K562 (cell line): ENCODE measurements at regions not wholly inside any gene's neighbourhood (a gene's known extent, or its start where the extent isn't known, plus 50 kb on each side); places are given as distances from the start of the nearest gene placed in this dataset.
A peak's percentile ranks its signal among the peaks of the same experiment; 100 is the strongest.

ENCODE experiments used
- ATAC-seq: fragments of 200-7000 bp; cut with Tn5 transposase; 3 replicates; pipeline ENCODE4 v1.9.1; 2020; ENCODE audit warnings: moderate library complexity
- BruUV-seq: library from RNA; stranded (reverse); fragments of 400-500 nt; replicated peaks from 2 replicates; lab custom pipeline; 2021; lab: Mats Ljungman, UMichigan
- CTCF ChIA-PET: fragments of 300-600 bp; formaldehyde crosslinking; extraction: SDS; loops from one replicate; lab custom pipeline; 2021; ENCODE audit warnings: low intra/inter-chr PET ratio; lab: Yijun Ruan, JAX
- POLR2A ChIA-PET: fragments of 300-600, 350-650 bp; sonication (Branson Sonifier 250); formaldehyde crosslinking; extraction: SDS; loops from one replicate; lab custom pipeline; 2021; ENCODE audit warnings: antibody characterized with exemption, inconsistent platforms; lab: Yijun Ruan, JAX
- DNase-seq, 4 experiments: peaks; one replicate each; pipeline versions ENCODE4 v3.0.0 to v3.0.0-alpha.2; 2011 to 2018; ENCODE audit warnings: low spot score in 3 of 4, mixed read lengths in 3 of 4; ENCODE audit errors: extremely low read depth in 1 of 4
- FAIRE-seq: peaks from 2 replicates; lab custom pipeline; 2011; peaks lifted over from hg19 to GRCh38; lab: Jason Lieb, UNC
- H2AFZ ChIP-seq: 2 replicates; pipeline ENCODE4 v1.6.0; 2011; ENCODE audit warnings: low read depth, low read length, control low read depth, inconsistent platforms
- H3K27ac ChIP-seq: fragments of 200-600 bp; 3 replicates; pipeline ENCODE4 v1.8.0; 2011; ENCODE audit warnings: low read depth, mild to moderate bottlenecking, control low read depth, inconsistent platforms, low read length, moderate library complexity, mixed read lengths; ENCODE audit errors: extremely low read depth
- H3K27me3 ChIP-seq, 2 experiments: fragments of 300-600 bp in 1 of 2; 2 replicates in 1 of 2; 3 replicates in 1 of 2; pipeline versions ENCODE4 v1.6.0 to v1.8.0; 2011; ENCODE audit warnings: inconsistent platforms in 2 of 2, low read length in 2 of 2, mild to moderate bottlenecking in 1 of 2, mixed read lengths in 1 of 2, moderate library complexity in 1 of 2; ENCODE audit not compliant: control insufficient read depth in 2 of 2, insufficient read depth in 2 of 2
- H3K36me3 ChIP-seq: fragments of 300-600 bp; 3 replicates; pipeline ENCODE4 v1.8.0; 2011; ENCODE audit warnings: mild to moderate bottlenecking, low read length, inconsistent platforms; ENCODE audit not compliant: control insufficient read depth, insufficient read depth
- H3K4me1 ChIP-seq, 2 experiments: fragments of 200-600 bp in 1 of 2; replicated peaks in 1 of 2; 2 replicates in 1 of 2; 3 replicates in 1 of 2; pipeline versions ENCODE4 v1.5.1 to v1.8.0; 2011; ENCODE audit warnings: inconsistent platforms in 2 of 2, low read length in 2 of 2, mild to moderate bottlenecking in 1 of 2, mixed read lengths in 1 of 2, moderate library complexity in 1 of 2; ENCODE audit not compliant: control insufficient read depth in 2 of 2, insufficient read depth in 2 of 2
- H3K4me2 ChIP-seq: 2 replicates; pipeline ENCODE4 v1.6.1; 2011; ENCODE audit warnings: low read length, control low read depth, inconsistent platforms, mixed read lengths; ENCODE audit not compliant: insufficient read depth
- H3K4me3 ChIP-seq: fragments of 200-600 bp; sonication (generic), shearing (Covaris generic); 2 replicates; pipeline ENCODE4 v1.5.1; 2016; ENCODE audit warnings: control low read depth, inconsistent platforms
- H3K79me2 ChIP-seq: fragments of 200-600 bp; 3 replicates; pipeline ENCODE4 v1.8.0; 2011; ENCODE audit warnings: low read length, inconsistent platforms; ENCODE audit not compliant: control insufficient read depth, insufficient read depth
- H3K9ac ChIP-seq, 2 experiments: 2 replicates each; pipeline versions ENCODE4 v1.6.0 to v1.6.1; 2011; ENCODE audit warnings: low read depth in 2 of 2, low read length in 2 of 2, control low read depth in 1 of 2, inconsistent platforms in 1 of 2, mild to moderate bottlenecking in 1 of 2, mixed read lengths in 1 of 2; ENCODE audit not compliant: insufficient read depth in 1 of 2
- H3K9me1 ChIP-seq: one replicate; pipeline ENCODE4 v1.6.0; 2011; ENCODE audit warnings: inconsistent platforms, mild to moderate bottlenecking, low read length, moderate library complexity; ENCODE audit not compliant: control insufficient read depth, insufficient read depth
- H3K9me3 ChIP-seq: replicated peaks from 2 replicates; pipeline ENCODE4 v1.5.1; 2011; ENCODE audit warnings: low read depth, low read length, inconsistent platforms; ENCODE audit not compliant: control insufficient read depth, insufficient read depth
- H4K20me1 ChIP-seq: replicated peaks from 2 replicates; pipeline ENCODE4 v1.6.1; 2011; ENCODE audit warnings: low read length, inconsistent platforms, mixed read lengths; ENCODE audit not compliant: control insufficient read depth, insufficient read depth
- CUX1 ChIP-seq: fragments of 200-800 bp; sonication (Bioruptor generic); IDR thresholded peaks from 2 replicates; pipeline ENCODE4 v1.6.1; 2016; ENCODE audit warnings: missing genetic modification characterization, missing compliant biosample characterization
- DEAF1 ChIP-seq: fragments of 450-650 bp; formaldehyde crosslinking; IDR thresholded peaks from 2 replicates; pipeline ENCODE4 v1.4.0; 2020; ENCODE audit warnings: mild to moderate bottlenecking, moderate library complexity
- NR4A1 ChIP-seq, 2 experiments: fragments of 250-450 bp in 1 of 2; fragments of 450-650 bp in 1 of 2; sonication (Bioruptor Pico) in 1 of 2; IDR thresholded peaks; 2 replicates each; pipeline versions ENCODE4 v1.4.0 to v1.6.1; 2016 to 2020; ENCODE audit warnings: mild to moderate bottlenecking in 2 of 2, missing compliant biosample characterization in 1 of 2, missing genetic modification characterization in 1 of 2, moderate library complexity in 1 of 2
- ZNF766 ChIP-seq: fragments of 200-800 bp; sonication (Bioruptor generic); conservative IDR thresholded peaks from 2 replicates; pipeline ENCODE4 v1.6.1; 2016; ENCODE audit warnings: missing genetic modification characterization, missing compliant biosample characterization
- WGBS: fragments of 100-300 bp; shearing (Covaris generic); methylation state at CpG from one replicate; pipeline ENCODE4 v1.1.6; 2016; ENCODE audit warnings: low coverage, mixed read lengths; ENCODE audit not compliant: insufficient coverage; ENCODE audit errors: missing lambda C conversion rate; 5-methylcytosine and 5-hydroxymethylcytosine counted together
- in situ Hi-C: fragments of 300-500 bp; cut with MboI; formaldehyde crosslinking; loops from 4 replicates; pipeline ENCODE4 v1.15.0; 2018; ENCODE audit warnings: inconsistent platforms, mixed read lengths
- intact Hi-C: fragments of 100-400 bp; cut with micrococcal nuclease; formaldehyde crosslinking; loops from 2 replicates; pipeline ENCODE4 v1.14.2; 2022
- TF ChIP-seq, protein P1 (sequence below): fragments of 250-450 bp; sonication (Bioruptor Pico); IDR thresholded peaks from 2 replicates; pipeline ENCODE4 v1.4.0; 2020; ENCODE audit warnings: mild to moderate bottlenecking, moderate library complexity
- TF ChIP-seq, protein P2 (sequence below): conservative IDR thresholded peaks from 2 replicates; pipeline ENCODE4 v1.6.1; 2011; ENCODE audit warnings: low read depth, mild to moderate bottlenecking, low read length; ENCODE audit not compliant: control insufficient read depth
- TF ChIP-seq, protein P3 (sequence below): fragments of 450-650 bp; IDR thresholded peaks from 2 replicates; pipeline ENCODE4 v1.7.1; 2018; ENCODE audit warnings: mild to moderate bottlenecking, low read depth; ENCODE audit not compliant: partially characterized antibody

DNA sequence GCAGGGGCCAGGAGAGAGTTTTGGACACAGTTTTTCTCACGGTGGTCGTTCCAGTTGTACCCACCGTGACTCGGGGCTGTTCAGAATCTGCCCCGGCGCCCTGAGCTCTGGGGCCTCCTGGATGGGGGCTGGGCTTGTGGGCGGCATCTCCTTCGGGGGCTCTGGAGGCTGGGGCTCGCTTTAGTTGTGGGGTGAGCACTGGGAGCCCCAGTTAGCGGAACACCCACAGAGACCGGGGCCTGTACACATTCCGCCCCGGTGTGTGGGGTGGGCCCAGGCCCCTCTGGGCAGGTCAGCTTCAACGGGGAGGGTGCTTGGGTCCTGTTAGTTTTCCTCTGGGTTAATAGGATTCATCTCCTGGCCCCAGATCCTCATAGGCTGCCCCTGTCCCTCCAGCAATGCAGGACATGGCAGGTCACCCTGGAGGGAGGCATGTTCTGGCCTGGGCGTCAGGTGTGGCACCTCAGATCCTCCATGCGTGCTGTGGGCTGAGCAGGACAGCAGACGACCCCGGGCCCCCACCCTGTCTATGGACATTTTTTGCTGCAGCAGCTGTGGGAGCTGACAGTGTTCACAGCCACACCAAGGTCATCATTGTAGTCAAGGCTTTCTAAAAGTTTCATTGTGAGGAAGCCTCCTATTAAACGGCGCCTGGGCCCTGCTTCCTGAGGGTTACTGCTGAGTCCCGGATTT, 393.2 kb downstream of the TMEM121 start:
- no peaks in the 10 kb centered on the region for H3K27me3 ChIP-seq
- ChIA-PET CTCF (no interaction called here), POLR2A (no interaction called here)
- no peaks in the 10 kb centered on the region for H3K79me2 ChIP-seq
- H3K9me3 ChIP-seq = no peaks in the 10 kb centered on the region
- ATAC-seq = no peak
- WGBS = 0% methylated on average over 10 of the region's 21 CpGs
- no peak overlapping the region for H3K4me3 ChIP-seq
- H3K27ac ChIP-seq = no peak overlapping the region
- H3K9ac ChIP-seq = no peak overlapping the region
- H3K36me3 ChIP-seq = no peaks in the 10 kb centered on the region
- H3K9me1 ChIP-seq = no peaks in the 10 kb centered on the region
- in situ Hi-C loops = no loop called here
- peak in 2 of 4 experiments; percentile 0 to 1 for DNase-seq
- H4K20me1 ChIP-seq = no peaks in the 10 kb centered on the region
- BruUV-seq = no TSS peak
- no peaks in the 10 kb centered on the region for H3K4me1 ChIP-seq
- intact Hi-C loops = no loop called here
- no peak overlapping the region for H3K4me2 ChIP-seq
- FAIRE-seq = no peak
- H2AFZ ChIP-seq = no peak overlapping the region
- TF ChIP-seq, protein P1, sequence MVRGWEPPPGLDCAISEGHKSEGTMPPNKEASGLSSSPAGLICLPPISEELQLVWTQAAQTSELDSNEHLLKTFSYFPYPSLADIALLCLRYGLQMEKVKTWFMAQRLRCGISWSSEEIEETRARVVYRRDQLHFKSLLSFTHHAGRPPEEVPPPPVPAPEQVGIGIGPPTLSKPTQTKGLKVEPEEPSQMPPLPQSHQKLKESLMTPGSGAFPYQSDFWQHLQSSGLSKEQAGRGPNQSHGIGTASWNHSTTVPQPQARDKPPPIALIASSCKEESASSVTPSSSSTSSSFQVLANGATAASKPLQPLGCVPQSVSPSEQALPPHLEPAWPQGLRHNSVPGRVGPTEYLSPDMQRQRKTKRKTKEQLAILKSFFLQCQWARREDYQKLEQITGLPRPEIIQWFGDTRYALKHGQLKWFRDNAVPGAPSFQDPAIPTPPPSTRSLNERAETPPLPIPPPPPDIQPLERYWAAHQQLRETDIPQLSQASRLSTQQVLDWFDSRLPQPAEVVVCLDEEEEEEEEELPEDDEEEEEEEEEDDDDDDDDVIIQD (CRISPR knock-in tag) = no peak
- TF ChIP-seq NR4A1 (CRISPR knock-in tag; IDR thresholded peaks at IDR 0.05) (no peak), NR4A1 (tag; IDR thresholded peaks at IDR 0.05) (no peak), DEAF1 (no peak), ZNF766 (no peak), CUX1 (CRISPR knock-in tag) (no peak)
- TF ChIP-seq, protein P2, sequence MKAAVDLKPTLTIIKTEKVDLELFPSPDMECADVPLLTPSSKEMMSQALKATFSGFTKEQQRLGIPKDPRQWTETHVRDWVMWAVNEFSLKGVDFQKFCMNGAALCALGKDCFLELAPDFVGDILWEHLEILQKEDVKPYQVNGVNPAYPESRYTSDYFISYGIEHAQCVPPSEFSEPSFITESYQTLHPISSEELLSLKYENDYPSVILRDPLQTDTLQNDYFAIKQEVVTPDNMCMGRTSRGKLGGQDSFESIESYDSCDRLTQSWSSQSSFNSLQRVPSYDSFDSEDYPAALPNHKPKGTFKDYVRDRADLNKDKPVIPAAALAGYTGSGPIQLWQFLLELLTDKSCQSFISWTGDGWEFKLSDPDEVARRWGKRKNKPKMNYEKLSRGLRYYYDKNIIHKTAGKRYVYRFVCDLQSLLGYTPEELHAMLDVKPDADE = no peak
- TF ChIP-seq, protein P3, sequence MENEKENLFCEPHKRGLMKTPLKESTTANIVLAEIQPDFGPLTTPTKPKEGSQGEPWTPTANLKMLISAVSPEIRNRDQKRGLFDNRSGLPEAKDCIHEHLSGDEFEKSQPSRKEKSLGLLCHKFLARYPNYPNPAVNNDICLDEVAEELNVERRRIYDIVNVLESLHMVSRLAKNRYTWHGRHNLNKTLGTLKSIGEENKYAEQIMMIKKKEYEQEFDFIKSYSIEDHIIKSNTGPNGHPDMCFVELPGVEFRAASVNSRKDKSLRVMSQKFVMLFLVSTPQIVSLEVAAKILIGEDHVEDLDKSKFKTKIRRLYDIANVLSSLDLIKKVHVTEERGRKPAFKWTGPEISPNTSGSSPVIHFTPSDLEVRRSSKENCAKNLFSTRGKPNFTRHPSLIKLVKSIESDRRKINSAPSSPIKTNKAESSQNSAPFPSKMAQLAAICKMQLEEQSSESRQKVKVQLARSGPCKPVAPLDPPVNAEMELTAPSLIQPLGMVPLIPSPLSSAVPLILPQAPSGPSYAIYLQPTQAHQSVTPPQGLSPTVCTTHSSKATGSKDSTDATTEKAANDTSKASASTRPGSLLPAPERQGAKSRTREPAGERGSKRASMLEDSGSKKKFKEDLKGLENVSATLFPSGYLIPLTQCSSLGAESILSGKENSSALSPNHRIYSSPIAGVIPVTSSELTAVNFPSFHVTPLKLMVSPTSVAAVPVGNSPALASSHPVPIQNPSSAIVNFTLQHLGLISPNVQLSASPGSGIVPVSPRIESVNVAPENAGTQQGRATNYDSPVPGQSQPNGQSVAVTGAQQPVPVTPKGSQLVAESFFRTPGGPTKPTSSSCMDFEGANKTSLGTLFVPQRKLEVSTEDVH = no peak
